ENCODE measurements at regions not wholly inside any gene's neighbourhood (a gene's known extent, or its start where the extent isn't known, plus 50 kb on each side); places are given as distances from the start of the nearest gene placed in this dataset.

GRCh38 chr11:31879681-31880080, 68.6 kb upstream of the PAX6 start:
- no peak for DNase-seq (ENCODE audit: low spot score in 2 of 2)
- intact Hi-C loops (cut with DNase I): no loop called here
- no peaks in the 10 kb centered on the region for H3K4me1 ChIP-seq
- no peaks in the 10 kb centered on the region for H3K9me3 ChIP-seq
- H3K27ac ChIP-seq: no peak overlapping the region
- no peaks in the 10 kb centered on the region for H3K27me3 ChIP-seq
- no peak overlapping the region for H3K4me3 ChIP-seq
- no peaks in the 10 kb centered on the region for H3K36me3 ChIP-seq
- TF ChIP-seq CTCF (IDR thresholded peaks at IDR 0.05): no peak

GRCh38 chr11:31877863-31878262, 66.7 kb upstream of the PAX6 start:
- Histone ChIP-seq H3K36me3 (no peaks in the 10 kb centered on the region), H3K27ac (no peak overlapping the region), H3K4me3 (no peak overlapping the region), H3K4me1 (no peaks in the 10 kb centered on the region), H3K9me3 (no peaks in the 10 kb centered on the region), H3K27me3 (no peaks in the 10 kb centered on the region)
- no peak for TF ChIP-seq CTCF (IDR thresholded peaks at IDR 0.05)
- no peak for DNase-seq (ENCODE audit: low spot score in 2 of 2)
- intact Hi-C loops (cut with DNase I): no loop called here

GRCh38 chr11:31877083-31877482, 66.0 kb upstream of the PAX6 start:
- H3K4me1 ChIP-seq: no peaks in the 10 kb centered on the region
- intact Hi-C loops (cut with DNase I): no loop called here
- H3K9me3 ChIP-seq: no peaks in the 10 kb centered on the region
- H3K27ac ChIP-seq: no peak overlapping the region
- H3K4me3 ChIP-seq: no peak overlapping the region
- DNase-seq (ENCODE audit: low spot score in 2 of 2): no peak
- no peak for TF ChIP-seq CTCF (IDR thresholded peaks at IDR 0.05)
- no peaks in the 10 kb centered on the region for H3K27me3 ChIP-seq
- no peaks in the 10 kb centered on the region for H3K36me3 ChIP-seq

GRCh38 chr11:31875866-31876560, 64.9 kb upstream of the PAX6 start:
- Histone ChIP-seq H3K27me3 (no peaks in the 10 kb centered on the region), H3K9me3 (no peaks in the 10 kb centered on the region), H3K36me3 (no peaks in the 10 kb centered on the region), H3K27ac (no peak overlapping the region), H3K4me1 (no peaks in the 10 kb centered on the region), H3K4me3 (no peak overlapping the region)
- no peak for TF ChIP-seq CTCF (IDR thresholded peaks at IDR 0.05)
- DNase-seq (ENCODE audit: low spot score in 2 of 2): no peak
- intact Hi-C loops (cut with DNase I): no loop called here

- intact Hi-C loops (cut with DNase I): no loop called here
- TF ChIP-seq CTCF (IDR thresholded peaks at IDR 0.05): no peak
- Histone ChIP-seq H3K4me1 (no peaks in the 10 kb centered on the region), H3K36me3 (no peaks in the 10 kb centered on the region), H3K4me3 (no peak overlapping the region), H3K27me3 (no peaks in the 10 kb centered on the region), H3K9me3 (no peaks in the 10 kb centered on the region), H3K27ac (no peak overlapping the region)
- no peak for DNase-seq (ENCODE audit: low spot score in 2 of 2)
Observed at GRCh38 chr11:31874631-31875191, 63.6 kb upstream of the PAX6 start.

Data from ascending aorta (tissue), 2 donors.